ENCODE measurements at regions not wholly inside any gene's neighbourhood (a gene's known extent, or its start where the extent isn't known, plus 50 kb on each side); places are given as distances from the start of the nearest gene placed in this dataset.

DNA sequence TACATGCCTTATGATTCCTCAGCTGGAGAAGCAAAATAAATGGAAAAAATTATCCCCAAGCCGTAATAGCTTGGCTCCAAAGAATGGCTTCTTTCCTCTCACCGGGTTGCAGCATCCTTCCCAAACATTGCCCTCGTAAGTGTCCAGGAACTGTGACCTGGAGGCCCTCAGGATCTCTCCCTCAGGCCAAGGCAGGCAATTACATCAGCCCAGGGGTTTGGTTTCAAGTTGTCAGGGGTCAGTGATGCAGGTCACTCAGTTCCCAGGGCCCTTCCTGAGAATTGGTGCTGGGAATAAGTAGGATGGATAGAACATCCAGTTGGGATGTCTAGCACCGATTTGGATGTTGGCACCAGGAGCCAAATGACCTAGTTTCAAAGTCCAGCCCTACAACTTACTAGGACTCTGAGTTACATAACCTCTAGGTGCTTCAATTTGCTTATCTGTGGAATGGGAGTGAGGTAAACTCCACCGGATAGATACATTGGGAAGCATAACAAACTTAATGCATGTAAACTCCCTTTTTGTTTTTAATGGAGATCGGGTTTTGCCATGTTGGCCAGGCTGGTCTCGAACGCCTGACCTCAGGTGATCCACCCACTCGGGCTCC lies 133.5 kb upstream of the DAP start:
- Mint-ChIP-seq H3K4me1 (no peaks in the 10 kb centered on the region), H3K27me3 (ENCODE audit: low read depth in 2 of 2) (peaks cover 5 to 17% of the 10 kb centered on the region in 2 donors), H3K9me3 (peaks cover 0 to 2% of the 10 kb centered on the region in 2 donors), H3K4me3 (no peak overlapping the region), H3K27ac (no peak overlapping the region), H3K36me3 (no peaks in the 10 kb centered on the region)
- Histone ChIP-seq H3K27me3 (ENCODE audit: control insufficient read depth, insufficient read depth, low read length) (no peaks in the 10 kb centered on the region), H3K9me3 (ENCODE audit: control insufficient read depth, insufficient read depth, low read length) (no peaks in the 10 kb centered on the region), H3K4me3 (ENCODE audit: low read length) (no peak overlapping the region), H3K27ac (ENCODE audit: low read length) (no peak overlapping the region), H3K4me1 (ENCODE audit: control insufficient read depth, insufficient read depth, low read length) (no peaks in the 10 kb centered on the region), H3K36me3 (ENCODE audit: control insufficient read depth, insufficient read depth, low read length) (no peaks in the 10 kb centered on the region)
- ATAC-seq (no peak), DNase-seq (no peak)
- intact Hi-C loops (cut with micrococcal nuclease): no loop called here
- 84% methylated on average over 8 of the region's 9 CpGs for WGBS (ENCODE audit: insufficient coverage)
- TF ChIP-seq, protein P1, sequence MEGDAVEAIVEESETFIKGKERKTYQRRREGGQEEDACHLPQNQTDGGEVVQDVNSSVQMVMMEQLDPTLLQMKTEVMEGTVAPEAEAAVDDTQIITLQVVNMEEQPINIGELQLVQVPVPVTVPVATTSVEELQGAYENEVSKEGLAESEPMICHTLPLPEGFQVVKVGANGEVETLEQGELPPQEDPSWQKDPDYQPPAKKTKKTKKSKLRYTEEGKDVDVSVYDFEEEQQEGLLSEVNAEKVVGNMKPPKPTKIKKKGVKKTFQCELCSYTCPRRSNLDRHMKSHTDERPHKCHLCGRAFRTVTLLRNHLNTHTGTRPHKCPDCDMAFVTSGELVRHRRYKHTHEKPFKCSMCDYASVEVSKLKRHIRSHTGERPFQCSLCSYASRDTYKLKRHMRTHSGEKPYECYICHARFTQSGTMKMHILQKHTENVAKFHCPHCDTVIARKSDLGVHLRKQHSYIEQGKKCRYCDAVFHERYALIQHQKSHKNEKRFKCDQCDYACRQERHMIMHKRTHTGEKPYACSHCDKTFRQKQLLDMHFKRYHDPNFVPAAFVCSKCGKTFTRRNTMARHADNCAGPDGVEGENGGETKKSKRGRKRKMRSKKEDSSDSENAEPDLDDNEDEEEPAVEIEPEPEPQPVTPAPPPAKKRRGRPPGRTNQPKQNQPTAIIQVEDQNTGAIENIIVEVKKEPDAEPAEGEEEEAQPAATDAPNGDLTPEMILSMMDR (IDR thresholded peaks at IDR 0.05): no peak

DNA sequence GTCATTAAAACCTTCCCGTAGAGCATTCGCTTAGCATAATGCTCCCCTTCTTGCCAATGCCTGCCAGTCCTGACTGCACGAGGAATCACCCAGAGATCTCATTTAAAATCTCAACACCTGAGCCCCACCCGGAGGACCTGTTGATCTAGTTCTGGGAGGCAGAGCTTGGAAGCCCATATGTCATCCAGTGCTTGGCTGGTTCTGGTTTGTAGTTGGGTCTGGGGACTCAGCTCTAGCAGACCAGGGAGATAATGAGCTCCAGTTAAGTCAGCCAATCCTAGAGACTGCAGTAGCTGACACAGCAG lies 131.8 kb upstream of the DAP start:
- DNase-seq (no peak), ATAC-seq (no peak)
- Mint-ChIP-seq H3K27me3 (ENCODE audit: low read depth in 2 of 2) (peaks cover 5 to 9% of the 10 kb centered on the region in 2 donors), H3K36me3 (no peaks in the 10 kb centered on the region), H3K4me1 (no peaks in the 10 kb centered on the region), H3K27ac (no peak overlapping the region), H3K9me3 (peaks cover 0 to 2% of the 10 kb centered on the region in 2 donors), H3K4me3 (no peak overlapping the region)
- no peaks in the 10 kb centered on the region for H3K4me1 ChIP-seq (ENCODE audit: control insufficient read depth, insufficient read depth, low read length)
- H3K9me3 ChIP-seq (ENCODE audit: control insufficient read depth, insufficient read depth, low read length): no peaks in the 10 kb centered on the region
- WGBS (ENCODE audit: insufficient coverage): 87% methylated on average over 4 of the region's 4 CpGs
- intact Hi-C loops (cut with micrococcal nuclease): no loop called here
- TF ChIP-seq, protein P1 (IDR thresholded peaks at IDR 0.05): no peak
- no peaks in the 10 kb centered on the region for H3K36me3 ChIP-seq (ENCODE audit: control insufficient read depth, insufficient read depth, low read length)
- no peak overlapping the region for H3K27ac ChIP-seq (ENCODE audit: low read length)
- H3K4me3 ChIP-seq (ENCODE audit: low read length): no peak overlapping the region
- H3K27me3 ChIP-seq (ENCODE audit: control insufficient read depth, insufficient read depth, low read length): no peaks in the 10 kb centered on the region

DNA sequence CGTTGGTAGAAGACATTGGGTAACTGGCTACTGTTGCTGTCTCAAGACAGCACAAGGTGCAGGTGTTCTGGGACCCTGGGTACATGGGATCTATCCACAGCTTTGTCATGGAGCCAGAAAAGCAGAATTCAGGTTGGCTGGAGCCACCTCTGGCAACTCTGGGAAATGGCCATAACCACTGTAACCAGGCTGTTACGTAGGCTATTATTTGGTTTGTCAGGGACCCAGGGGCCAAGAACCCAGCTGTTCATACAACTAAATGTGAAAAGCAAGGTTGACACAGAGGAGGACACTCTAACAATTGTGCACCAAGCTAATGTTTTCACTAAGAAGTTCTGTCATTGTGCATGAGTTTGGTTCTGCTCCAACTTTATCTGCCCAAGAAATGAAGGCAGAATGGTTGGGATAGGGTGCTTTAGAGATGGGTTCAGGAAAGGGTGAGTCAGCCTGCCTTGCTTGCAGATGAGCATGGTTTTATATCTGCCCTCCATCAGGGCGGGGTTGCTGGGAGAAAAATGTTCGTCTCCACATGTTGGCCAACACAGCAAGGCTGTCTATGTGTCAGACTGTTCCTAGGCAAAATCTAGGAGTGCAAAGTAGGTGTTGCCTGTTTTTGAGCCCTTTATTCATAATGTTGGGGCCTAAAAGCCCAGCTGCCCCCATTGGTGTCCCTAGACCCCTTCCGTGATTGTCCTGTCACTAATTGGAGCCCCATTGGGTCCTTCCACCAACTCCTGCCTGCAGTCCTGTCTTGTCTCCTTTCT lies 131.3 kb upstream of the DAP start:
- no peak for ATAC-seq
- Histone ChIP-seq H3K9me3 (ENCODE audit: control insufficient read depth, insufficient read depth, low read length) (no peaks in the 10 kb centered on the region), H3K4me1 (ENCODE audit: control insufficient read depth, insufficient read depth, low read length) (no peaks in the 10 kb centered on the region), H3K27ac (ENCODE audit: low read length) (no peak overlapping the region), H3K36me3 (ENCODE audit: control insufficient read depth, insufficient read depth, low read length) (no peaks in the 10 kb centered on the region), H3K4me3 (ENCODE audit: low read length) (no peak overlapping the region), H3K27me3 (ENCODE audit: control insufficient read depth, insufficient read depth, low read length) (no peaks in the 10 kb centered on the region)
- Mint-ChIP-seq H3K4me1 (no peaks in the 10 kb centered on the region), H3K4me3 (no peak overlapping the region), H3K27me3 (ENCODE audit: low read depth in 2 of 2) (peaks cover 1 to 4% of the 10 kb centered on the region in 2 donors), H3K9me3 (peaks cover 0 to 2% of the 10 kb centered on the region in 2 donors), H3K27ac (no peak overlapping the region), H3K36me3 (no peaks in the 10 kb centered on the region)
- 82% methylated on average over 5 of the region's 5 CpGs for WGBS (ENCODE audit: insufficient coverage)
- intact Hi-C loops (cut with micrococcal nuclease): no loop called here
- TF ChIP-seq, protein P1 (IDR thresholded peaks at IDR 0.05): no peak
- no peak for DNase-seq

DNA sequence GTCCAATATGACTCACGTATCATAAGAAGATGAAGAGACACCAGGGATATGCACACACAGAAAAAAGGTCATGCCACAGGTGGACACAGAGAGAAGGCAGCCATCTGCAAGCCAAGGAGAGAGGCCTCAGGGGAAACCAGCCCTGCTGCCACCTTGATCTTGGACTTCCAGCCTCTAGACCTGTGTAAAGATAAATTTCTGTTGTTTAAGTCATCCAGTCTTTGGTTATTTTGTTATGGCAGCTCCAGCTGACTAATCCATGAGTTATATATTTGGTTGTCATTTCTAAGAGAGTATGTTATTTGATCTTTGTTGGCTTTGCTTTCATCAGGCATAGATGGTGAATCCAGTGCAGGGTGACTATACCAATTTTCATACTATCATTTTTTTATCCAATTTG lies 130.2 kb upstream of the DAP start:
- Histone ChIP-seq H3K9me3 (ENCODE audit: control insufficient read depth, insufficient read depth, low read length) (no peaks in the 10 kb centered on the region), H3K36me3 (ENCODE audit: control insufficient read depth, insufficient read depth, low read length) (no peaks in the 10 kb centered on the region), H3K4me3 (ENCODE audit: low read length) (no peak overlapping the region), H3K27ac (ENCODE audit: low read length) (no peak overlapping the region), H3K27me3 (ENCODE audit: control insufficient read depth, insufficient read depth, low read length) (no peaks in the 10 kb centered on the region), H3K4me1 (ENCODE audit: control insufficient read depth, insufficient read depth, low read length) (no peaks in the 10 kb centered on the region)
- Mint-ChIP-seq H3K36me3 (no peaks in the 10 kb centered on the region), H3K27ac (no peak overlapping the region), H3K9me3 (peaks cover 0 to 2% of the 10 kb centered on the region in 2 donors), H3K4me1 (no peaks in the 10 kb centered on the region), H3K27me3 (ENCODE audit: low read depth in 2 of 2) (no peaks in the 10 kb centered on the region), H3K4me3 (no peak overlapping the region)
- no peak for DNase-seq
- WGBS (ENCODE audit: insufficient coverage): 95% methylated on average over 1 of the region's 1 CpG
- intact Hi-C loops (cut with micrococcal nuclease): no loop called here
- TF ChIP-seq, protein P1 (IDR thresholded peaks at IDR 0.05): no peak
- ATAC-seq: no peak
